Thoracic aorta (tissue), 2 donors: ENCODE measurements at regions not wholly inside any gene's neighbourhood (a gene's known extent, or its start where the extent isn't known, plus 50 kb on each side); places are given as distances from the start of the nearest gene placed in this dataset.

Experiments
- ATAC-seq: fragments of 150-250 bp; one replicate; pipeline ENCODE4 v1.8.0; 2017; ENCODE audit warnings: low read depth; ENCODE audit not compliant: insufficient number of reproducible peaks, low FRiP score
- DNase-seq: peaks from one replicate; pipeline ENCODE4 v3.0.0-alpha.2; 2020; ENCODE audit warnings: low spot score
- H3K27ac ChIP-seq, 2 donors: fragments of 200-600 bp; sonication (generic); 1 replicate in 1 of 2; 2 replicates in 1 of 2; pipeline ENCODE4 v1.5.1; 2016; ENCODE audit warnings: mild to moderate bottlenecking in 2 of 2, moderate library complexity in 2 of 2
- H3K27me3 ChIP-seq: fragments of 200-600 bp; sonication (generic); replicated peaks from 2 replicates; pipeline ENCODE4 v1.6.0; 2016; ENCODE audit warnings: mild to moderate bottlenecking; ENCODE audit not compliant: insufficient read depth
- H3K36me3 ChIP-seq: fragments of 200-600 bp; sonication (generic); one replicate; pipeline ENCODE4 v1.5.1; 2016
- H3K4me1 ChIP-seq, 2 donors: fragments of 200-600 bp; sonication (generic); 1 replicate in 1 of 2; 2 replicates in 1 of 2; pipeline versions ENCODE4 v1.5.1 to v1.6.0; 2016; ENCODE audit warnings: low read depth in 2 of 2, mild to moderate bottlenecking in 1 of 2; ENCODE audit not compliant: control insufficient read depth in 1 of 2
- H3K4me3 ChIP-seq: fragments of 200-600 bp; sonication (generic); 2 replicates; pipeline ENCODE4 v1.5.1; 2016; ENCODE audit warnings: mild to moderate bottlenecking
- H3K9me3 ChIP-seq: fragments of 200-600 bp; sonication (generic); 2 replicates; pipeline ENCODE4 v1.5.1; 2016
- TF ChIP-seq, protein P1 (sequence below): fragments of 200-600 bp; sonication (generic); IDR thresholded peaks from one replicate; pipeline ENCODE4 v1.5.1; 2019; ENCODE audit warnings: antibody characterized with exemption

DNA sequence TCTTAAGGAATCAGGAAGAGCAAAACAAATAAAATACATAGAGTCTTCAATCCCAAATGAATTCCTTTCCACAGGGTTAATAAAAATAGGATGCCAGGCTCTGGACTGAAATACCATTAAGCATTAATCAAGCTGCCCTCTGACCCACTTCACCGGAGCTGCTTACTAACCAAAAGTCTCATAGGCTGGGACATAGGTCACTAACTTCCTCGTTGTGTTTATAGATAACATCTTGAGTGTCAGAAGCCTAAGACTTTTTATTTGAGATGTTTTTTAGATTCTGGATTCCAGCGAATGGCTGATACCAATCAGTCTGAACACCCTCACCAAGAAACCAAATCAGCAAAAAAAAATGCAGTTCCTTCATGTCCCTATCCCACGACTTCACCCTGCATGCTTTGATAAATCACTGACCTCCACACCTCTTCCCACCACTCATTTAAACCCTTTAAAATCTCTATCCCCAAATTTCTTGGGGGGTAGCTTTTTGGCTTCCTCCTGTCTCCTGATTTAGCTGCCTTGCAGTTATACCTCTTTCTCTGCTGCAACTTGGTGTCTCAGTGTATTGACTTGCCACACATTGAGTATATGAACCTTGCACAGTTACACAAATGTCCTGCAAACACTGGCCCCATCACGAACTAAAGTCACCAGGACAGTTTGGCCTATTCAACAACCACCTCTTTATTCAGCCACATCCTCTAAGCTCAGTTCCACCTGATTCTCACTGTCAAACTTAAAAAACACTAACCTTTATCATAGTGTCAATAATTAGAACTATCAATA lies 399.3 kb downstream of the METTL4 start:
- no peak overlapping the region for H3K4me3 ChIP-seq
- ATAC-seq (no peak), DNase-seq (no peak)
- no peaks in the 10 kb centered on the region for H3K27me3 ChIP-seq
- H3K36me3 ChIP-seq = no peaks in the 10 kb centered on the region
- no peaks in the 10 kb centered on the region for H3K9me3 ChIP-seq
- TF ChIP-seq, protein P1, sequence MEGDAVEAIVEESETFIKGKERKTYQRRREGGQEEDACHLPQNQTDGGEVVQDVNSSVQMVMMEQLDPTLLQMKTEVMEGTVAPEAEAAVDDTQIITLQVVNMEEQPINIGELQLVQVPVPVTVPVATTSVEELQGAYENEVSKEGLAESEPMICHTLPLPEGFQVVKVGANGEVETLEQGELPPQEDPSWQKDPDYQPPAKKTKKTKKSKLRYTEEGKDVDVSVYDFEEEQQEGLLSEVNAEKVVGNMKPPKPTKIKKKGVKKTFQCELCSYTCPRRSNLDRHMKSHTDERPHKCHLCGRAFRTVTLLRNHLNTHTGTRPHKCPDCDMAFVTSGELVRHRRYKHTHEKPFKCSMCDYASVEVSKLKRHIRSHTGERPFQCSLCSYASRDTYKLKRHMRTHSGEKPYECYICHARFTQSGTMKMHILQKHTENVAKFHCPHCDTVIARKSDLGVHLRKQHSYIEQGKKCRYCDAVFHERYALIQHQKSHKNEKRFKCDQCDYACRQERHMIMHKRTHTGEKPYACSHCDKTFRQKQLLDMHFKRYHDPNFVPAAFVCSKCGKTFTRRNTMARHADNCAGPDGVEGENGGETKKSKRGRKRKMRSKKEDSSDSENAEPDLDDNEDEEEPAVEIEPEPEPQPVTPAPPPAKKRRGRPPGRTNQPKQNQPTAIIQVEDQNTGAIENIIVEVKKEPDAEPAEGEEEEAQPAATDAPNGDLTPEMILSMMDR = no peak
- no peaks in the 10 kb centered on the region for H3K4me1 ChIP-seq
- no peak overlapping the region for H3K27ac ChIP-seq

DNA sequence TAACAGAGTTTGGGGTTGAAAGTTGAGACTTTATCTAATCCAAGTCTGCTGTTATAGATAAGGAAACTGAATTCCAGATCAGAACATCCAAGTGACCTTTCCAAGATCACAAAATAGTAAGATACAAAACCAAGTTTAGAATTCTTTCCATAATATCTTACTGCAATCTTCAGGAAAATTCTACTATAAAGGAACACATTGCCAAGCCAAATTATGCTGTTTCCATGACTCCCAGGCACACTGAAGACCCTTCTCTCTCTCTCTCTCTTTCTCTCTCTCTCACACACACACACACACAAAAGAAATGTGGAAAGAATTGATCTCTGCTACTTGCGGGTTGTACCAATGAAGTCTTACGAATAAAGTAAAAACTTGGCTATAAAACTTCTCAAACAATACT lies 398.4 kb downstream of the METTL4 start:
- Histone ChIP-seq H3K9me3 (no peaks in the 10 kb centered on the region), H3K4me1 (no peaks in the 10 kb centered on the region), H3K27ac (no peak overlapping the region), H3K27me3 (no peaks in the 10 kb centered on the region), H3K4me3 (no peak overlapping the region), H3K36me3 (no peaks in the 10 kb centered on the region)
- ATAC-seq (no peak), DNase-seq (no peak)
- TF ChIP-seq, protein P1 = no peak

DNA sequence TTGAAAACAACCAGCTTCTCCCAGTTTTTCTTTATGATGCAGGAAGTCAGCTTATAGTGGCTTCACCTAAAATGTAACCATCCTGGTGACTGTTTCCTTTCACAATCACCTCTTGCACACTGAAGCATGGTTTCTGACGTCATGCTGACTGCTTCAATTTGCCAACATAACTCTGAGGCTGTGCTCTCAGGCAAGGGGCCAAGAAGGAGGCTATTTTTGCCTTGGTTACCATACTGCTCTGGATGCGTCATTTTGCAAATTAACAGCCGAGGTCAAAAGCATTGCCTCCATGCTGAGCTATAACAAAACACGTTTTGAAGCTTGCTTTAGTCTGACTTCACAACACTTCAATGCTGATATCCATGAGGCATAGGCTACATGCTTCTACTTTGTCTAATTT lies 397.8 kb downstream of the METTL4 start:
- H3K4me1 ChIP-seq = no peaks in the 10 kb centered on the region
- no peaks in the 10 kb centered on the region for H3K27me3 ChIP-seq
- DNase-seq (no peak), ATAC-seq (no peak)
- no peaks in the 10 kb centered on the region for H3K9me3 ChIP-seq
- no peak overlapping the region for H3K27ac ChIP-seq
- TF ChIP-seq, protein P1 = no peak
- H3K36me3 ChIP-seq = no peaks in the 10 kb centered on the region
- no peak overlapping the region for H3K4me3 ChIP-seq

DNA sequence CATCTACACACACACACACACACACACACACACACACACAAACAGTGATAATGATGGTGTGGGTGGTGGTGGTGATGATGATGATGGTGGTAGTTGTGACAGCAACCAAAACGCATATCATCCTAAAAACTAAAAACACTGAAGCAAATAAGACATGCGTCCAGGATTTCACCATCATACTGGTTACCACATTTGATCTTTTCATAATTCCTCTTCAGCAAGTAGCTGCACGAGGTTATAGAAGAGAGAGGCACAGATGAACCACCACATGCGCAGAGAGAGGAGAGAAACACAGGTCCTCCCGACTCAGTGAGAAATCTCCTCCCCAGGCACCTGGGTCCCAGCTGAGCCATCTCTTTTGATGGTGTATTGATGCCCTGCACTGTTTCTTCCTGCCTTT lies 393.3 kb downstream of the METTL4 start:
- H3K36me3 ChIP-seq = no peaks in the 10 kb centered on the region
- no peak for ATAC-seq
- no peaks in the 10 kb centered on the region for H3K27me3 ChIP-seq
- H3K27ac ChIP-seq = no peak overlapping the region
- H3K9me3 ChIP-seq = no peaks in the 10 kb centered on the region
- no peak overlapping the region for H3K4me3 ChIP-seq
- TF ChIP-seq, protein P1 = no peak
- no peak for DNase-seq
- no peaks in the 10 kb centered on the region for H3K4me1 ChIP-seq

DNA sequence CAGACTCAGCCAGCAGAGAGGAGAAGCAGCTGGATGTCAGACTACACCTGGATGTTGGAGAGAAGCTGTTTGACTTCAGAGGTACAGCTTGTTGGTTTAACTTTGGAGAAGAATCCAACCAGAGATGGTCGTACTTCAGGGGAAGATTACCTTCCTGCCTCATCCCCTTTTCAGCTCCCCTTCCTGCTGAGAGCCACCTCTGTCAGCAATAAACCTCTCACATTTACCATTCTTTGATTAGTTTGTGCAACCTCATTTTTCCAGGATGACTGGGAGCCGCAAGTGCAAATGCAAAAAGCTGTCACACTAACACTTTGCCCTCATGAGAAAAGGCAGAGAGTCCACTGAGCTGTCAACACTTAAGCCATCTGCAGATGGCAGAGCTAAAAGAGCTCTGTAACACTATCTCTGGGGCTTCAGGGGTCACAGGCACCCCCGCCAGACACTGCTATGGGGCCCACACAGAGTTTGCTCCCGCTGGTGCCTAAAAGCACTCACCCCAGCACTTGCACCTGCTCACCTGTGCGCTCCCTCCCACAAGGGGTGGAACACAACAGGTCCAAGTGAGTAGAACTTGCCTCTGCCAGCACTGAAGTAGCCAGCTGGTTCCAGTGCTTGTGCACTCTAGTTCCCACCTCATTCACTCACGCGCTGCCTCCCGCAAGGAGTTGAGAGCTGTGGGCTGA lies 391.7 kb downstream of the METTL4 start:
- Histone ChIP-seq H3K27ac (no peak overlapping the region), H3K4me1 (no peaks in the 10 kb centered on the region), H3K4me3 (no peak overlapping the region), H3K27me3 (no peaks in the 10 kb centered on the region), H3K36me3 (no peaks in the 10 kb centered on the region), H3K9me3 (no peaks in the 10 kb centered on the region)
- TF ChIP-seq, protein P1 = no peak
- DNase-seq = no peak
- ATAC-seq = no peak
